Activated CD4-positive, CD25-positive, alpha-beta regulatory T cell treated with anti-CD3 and anti-CD28 coated beads, Interleukin-2, amount 50 U/mL, for 24 hours (primary cell): ENCODE measurements at regions not wholly inside any gene's neighbourhood (a gene's known extent, or its start where the extent isn't known, plus 50 kb on each side); places are given as distances from the start of the nearest gene placed in this dataset.
A peak's percentile ranks its signal among the peaks of the same experiment; 100 is the strongest.

Source experiments
- ATAC-seq, 2 donors: fragments of 150-1000 bp; cut with Tn5 transposase; one replicate each; pipeline ENCODE4 v1.10.0; 2021; ENCODE audit warnings: mild to moderate bottlenecking in 1 of 2, moderate library complexity in 1 of 2

DNA sequence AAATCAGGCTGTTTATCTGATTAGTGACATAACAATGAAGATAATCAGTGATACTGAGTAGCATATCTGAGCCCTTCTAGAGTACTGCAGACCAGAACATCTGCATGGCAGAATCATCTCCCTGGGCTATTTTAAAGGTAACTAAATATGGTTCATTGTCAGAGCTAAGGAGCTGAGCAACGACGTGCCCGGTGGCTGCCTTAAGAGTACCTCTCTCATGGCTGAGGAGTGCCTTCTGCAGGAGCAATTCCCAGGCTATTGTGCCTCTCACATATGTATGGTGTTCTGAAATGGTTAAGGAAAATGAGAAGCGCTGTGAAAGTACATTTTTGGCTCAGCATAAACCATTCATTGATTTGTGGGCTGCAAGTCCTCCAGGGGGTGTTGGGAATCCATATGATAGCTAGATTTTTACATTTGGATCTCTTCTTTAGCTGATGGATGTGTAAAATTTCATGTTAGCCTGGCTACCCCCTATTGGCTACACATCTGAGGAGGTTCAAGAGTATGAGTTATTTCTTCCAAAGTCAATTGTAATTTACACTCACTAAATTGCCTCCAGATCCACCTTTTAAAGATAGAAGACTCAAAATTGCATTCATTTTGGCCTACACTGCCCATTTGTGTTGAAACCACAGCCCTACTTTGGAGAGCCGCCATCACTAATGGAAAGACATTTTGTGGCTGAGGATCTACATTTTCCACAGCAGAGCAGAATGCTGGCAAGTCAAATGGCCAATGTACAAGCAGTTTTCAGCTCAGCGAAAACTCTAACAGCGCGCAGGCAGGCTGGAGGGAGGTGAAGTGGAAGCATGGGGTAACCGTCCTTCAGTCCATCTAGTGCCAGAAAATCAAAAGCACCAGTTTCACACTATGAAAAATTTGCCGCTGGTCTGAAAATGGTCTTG is 198.0 kb downstream of the SIM1 start:
- ATAC-seq: no peak

GRCh38 chr6:100262086-100262485 is 202.6 kb downstream of the SIM1 start:
- ATAC-seq: no peak

GRCh38 chr6:100261486-100261885 is 203.2 kb downstream of the SIM1 start:
- no peak for ATAC-seq

DNA sequence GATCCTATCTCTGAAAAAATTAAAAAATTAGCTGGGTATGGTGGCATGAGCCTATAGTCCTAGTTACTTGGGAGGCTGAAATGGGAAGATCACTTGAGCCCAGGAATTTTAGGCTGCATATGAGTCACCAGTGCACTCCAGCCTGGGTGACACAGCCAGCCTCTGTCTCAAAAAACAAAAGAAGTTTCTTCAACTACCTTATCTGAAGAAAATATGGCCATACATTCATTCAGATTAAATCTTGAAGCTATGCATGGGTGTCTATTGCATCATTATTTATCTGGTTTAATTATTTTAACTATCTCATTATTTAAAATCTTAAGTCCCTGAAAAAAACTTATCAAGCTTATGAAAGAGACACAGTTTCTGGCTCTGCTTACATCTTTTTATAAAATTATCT is 204.1 kb downstream of the SIM1 start:
- ATAC-seq: no peak

- no peak for ATAC-seq
Measured at GRCh38 chr6:100259865-100260264, 204.9 kb downstream of the SIM1 start.

- ATAC-seq: no peak
Measured at GRCh38 chr6:100258752-100259151, 206.0 kb downstream of the SIM1 start.

GRCh38 chr6:100257793-100258395 is 206.8 kb downstream of the SIM1 start:
- no peak for ATAC-seq

DNA sequence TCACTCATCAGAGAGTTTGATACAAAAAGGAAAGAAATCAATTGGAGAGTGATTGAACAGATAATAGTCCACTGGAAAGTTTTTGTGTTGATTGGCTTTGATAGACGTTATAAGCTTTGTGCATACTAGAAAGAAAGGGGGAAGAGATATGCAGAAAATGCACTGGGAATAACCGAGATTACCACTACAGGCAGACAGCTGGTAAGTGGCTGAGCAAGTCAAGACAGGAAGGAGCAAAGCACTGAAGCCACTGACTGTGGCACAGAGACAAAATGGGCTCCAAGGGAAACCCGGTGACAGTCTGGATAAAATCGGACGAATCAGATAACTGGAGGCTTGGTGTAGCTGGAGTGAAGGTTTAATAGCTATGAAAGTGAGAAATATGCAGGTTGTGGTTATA is 209.0 kb downstream of the SIM1 start:
- ATAC-seq: no peak

- ATAC-seq: no peak
Measured at GRCh38 chr6:100247123-100247522, 217.6 kb downstream of the SIM1 start.

DNA sequence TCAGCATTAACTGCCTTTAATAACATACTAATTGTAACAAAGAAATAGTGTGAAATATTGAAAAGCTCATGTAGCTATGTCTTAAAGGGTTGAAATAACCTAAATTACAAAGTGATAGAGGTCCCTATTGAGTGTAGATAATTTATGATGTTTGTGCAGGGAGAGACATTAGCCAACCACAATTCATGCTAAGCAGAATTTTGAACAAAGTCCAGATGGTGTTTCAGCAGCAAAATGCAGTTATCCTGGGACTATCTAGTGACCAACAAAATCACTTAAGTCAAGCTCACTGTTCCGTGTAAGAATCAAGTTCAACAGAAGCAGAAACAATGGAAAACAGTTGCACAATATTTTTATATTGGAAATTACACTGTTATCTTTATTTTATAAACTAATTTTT is 218.5 kb downstream of the SIM1 start:
- no peak for ATAC-seq

DNA sequence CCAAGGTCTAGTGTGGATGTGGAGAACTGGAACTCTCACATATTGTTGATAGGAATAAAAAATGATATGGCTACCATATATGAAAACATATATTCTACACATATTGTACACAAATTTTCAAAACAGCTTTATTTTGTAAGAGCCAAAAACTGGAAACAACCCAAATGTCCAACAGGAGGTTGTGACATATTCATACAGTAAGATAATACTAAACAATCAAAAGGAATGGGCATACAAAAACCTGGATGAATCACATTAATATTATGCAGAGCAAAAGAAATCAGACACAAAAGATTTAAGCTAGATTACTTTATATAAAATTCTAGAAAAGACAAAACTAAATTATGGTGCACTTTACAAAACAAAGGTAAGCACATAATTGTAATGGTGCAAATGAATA is 223.9 kb downstream of the SIM1 start:
- ATAC-seq: no peak

- ATAC-seq: no peak
Measured at GRCh38 chr6:100237821-100238220, 226.9 kb downstream of the SIM1 start.

GRCh38 chr6:100236389-100236788 is 228.3 kb downstream of the SIM1 start:
- no peak for ATAC-seq

DNA sequence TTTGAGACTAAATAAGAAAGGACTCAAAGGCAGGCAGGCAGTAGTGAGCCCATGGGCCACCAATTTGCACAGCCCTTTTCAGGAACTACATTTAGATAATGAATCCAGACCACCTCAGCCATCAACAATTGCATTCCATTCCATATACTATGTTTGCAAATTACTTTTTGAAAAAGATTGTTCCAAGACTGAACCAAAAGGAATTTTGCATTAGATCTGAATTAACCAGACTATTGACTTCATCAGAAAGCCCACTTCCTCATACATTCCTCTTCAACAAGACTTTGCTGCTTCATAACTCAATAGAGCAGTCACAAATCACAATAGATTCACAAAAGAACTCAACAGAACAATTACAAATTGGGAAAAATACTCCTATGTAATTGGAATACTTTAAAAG is 229.1 kb downstream of the SIM1 start:
- no peak for ATAC-seq

GRCh38 chr6:100234625-100235024 is 230.1 kb downstream of the SIM1 start:
- ATAC-seq: no peak

DNA sequence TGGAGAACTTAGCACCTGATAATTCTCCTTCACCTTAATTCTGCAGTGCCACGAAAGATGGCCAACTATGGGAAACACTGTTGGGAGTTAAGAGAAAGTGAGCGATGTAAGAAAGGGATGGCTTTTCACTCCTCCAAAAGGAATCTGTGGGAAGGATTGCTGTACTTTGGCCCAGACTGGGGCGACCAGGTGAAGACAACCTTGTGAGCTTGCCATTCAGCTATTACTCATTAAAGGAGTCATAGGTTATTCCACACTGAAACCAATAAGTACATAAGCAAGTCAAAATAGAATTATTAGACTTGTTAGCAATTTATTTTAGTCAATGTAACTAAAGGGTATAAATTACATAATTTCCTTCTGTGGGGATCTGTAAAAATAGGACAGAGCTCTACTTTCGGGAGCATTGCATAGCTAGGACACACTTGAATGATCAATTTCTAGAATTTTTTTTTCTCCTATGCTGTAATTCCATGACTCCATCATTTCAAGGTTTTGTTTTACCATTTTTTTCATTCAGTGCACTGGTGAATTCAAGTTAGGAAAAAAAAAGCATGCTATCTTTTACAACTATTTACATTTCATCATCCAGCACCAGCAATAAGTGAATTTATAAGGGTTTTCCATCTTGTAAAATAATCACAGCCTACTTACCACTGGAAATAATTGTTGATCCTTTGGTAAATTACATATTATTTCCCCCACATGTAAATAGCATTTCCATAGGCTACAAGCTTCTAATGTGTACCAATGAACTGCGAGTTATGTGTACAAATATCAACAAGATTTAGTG is 231.7 kb downstream of the SIM1 start:
- no peak for ATAC-seq

- ATAC-seq: peak in 1 of 2 donors; percentile 10
Measured at GRCh38 chr6:100230953-100231316, 233.8 kb downstream of the SIM1 start.

DNA sequence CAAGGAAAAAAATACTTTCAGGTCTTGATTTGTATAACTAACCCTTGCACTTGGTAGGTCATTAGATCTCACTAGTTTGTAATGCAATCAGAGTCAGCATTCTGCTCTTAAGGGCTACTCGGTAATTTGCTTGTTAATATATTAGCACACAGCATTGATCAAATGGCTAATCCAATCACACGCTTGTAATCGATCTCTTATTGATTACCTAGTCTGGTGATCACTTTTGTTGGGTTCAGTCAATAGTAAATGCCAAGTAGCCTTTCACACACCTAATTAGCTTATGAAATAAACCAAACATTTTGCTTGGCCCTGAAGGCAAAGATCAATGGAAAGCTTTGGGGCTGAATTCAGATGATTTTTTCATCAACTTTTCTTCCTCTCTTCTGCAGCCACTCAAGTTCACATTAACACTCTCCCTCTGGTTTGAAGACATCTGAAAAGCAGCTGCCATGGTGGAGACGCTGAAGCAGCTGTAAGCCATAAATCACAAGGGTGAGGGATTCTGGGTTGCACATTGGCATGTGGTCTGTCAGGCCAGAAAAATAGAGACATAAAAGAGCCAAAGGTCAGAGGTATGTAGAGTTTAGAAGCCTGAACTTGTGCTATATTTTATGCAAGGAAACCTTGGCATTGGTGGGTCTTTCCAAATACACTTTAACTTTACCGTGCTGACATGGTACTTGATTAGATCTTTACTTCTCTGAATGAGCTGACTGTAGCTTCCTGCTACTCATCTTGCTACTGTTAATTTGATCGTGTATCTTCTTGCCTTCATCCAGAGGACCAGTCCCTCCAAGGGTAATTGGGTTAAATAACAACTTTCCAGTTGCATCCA is 234.4 kb downstream of the SIM1 start:
- ATAC-seq: peak in 1 of 2 donors; percentile 16

GRCh38 chr6:100229512-100229911 is 235.2 kb downstream of the SIM1 start:
- no peak for ATAC-seq

DNA sequence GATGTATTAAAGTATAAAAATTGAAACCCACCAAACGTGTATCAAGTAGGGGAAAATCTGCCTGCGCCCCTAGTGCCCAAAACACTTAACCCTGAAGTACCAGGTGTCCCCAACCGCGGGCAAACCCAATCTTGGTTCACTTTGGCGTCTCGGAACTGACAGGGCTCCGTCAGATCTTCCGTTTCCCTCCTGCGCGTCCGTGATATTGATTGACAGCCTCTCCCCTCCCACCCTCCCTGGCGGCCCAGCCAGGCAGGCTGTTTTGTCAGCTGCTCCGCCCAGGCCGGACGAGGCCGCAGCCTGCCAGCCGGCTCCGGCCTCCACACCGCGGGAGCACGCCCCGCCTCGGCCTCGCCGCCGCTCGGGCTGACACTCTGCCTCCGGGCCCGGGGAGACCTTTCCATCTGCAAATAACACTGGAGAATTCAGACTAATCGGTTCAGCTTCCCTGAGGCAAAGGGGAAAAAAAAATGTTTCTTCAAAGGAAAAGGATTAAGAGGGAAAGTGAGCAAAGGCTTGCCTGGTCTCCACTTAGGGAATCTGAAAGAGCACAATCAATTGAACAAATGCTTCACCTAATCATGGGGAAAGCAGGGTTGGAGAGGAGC is 234.9 kb upstream of the MCHR2 start:
- peak; percentile 63 to 69 for ATAC-seq

DNA sequence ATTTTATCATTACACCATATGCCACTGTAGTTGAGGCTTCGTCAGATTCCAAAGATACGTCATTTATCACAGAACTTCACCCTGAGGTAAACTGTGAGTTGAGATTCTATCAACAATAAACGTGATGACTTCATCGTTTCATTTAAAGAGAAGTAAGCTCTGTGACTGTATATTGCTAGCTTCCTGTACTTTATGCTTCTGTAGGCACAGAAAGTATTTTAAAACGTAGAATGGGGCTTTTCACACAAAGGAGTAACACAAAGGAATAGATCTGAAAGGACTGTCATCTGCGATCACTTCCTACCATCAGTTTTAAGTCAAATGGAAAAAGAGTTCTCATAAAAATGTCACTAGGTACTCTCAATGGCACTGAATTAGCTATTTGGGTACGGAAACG is 234.4 kb upstream of the MCHR2 start:
- peak; percentile 27 for ATAC-seq

DNA sequence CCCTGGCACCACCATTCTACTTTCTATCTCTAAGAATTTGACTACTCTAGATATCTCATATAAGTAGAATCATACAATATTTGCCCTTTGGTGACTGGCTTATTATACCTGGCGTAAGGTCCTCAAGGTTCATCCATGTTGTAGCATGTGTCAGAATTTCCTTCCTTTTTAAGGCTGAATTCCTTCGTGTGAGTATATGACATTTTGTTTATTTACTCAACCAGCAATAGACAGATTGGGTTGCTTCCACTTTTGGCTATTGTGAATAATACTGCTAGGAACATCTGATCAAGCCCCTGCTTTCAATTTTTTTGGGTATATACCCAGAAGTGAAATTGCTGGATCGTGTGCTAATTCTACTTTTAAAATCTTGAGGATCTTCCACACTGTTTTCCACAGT is 232.8 kb upstream of the MCHR2 start:
- ATAC-seq: no peak
